Ovary (tissue), 3 donors: ENCODE measurements at regions not wholly inside any gene's neighbourhood (a gene's known extent, or its start where the extent isn't known, plus 50 kb on each side); places are given as distances from the start of the nearest gene placed in this dataset.

Experiments used
- EP300 ChIP-seq: sonication (generic); formaldehyde crosslinking; IDR thresholded peaks from one replicate; pipeline ENCODE4 v1.6.1; 2017; ENCODE audit warnings: antibody characterized with exemption
- POLR2A ChIP-seq: fragments of 450-650 bp; IDR thresholded peaks from one replicate; pipeline ENCODE4 v1.6.1; 2017; ENCODE audit warnings: antibody characterized with exemption, mild to moderate bottlenecking, moderate library complexity
- TF ChIP-seq, protein P1 (sequence below), 3 donors: fragments of 450-650 bp in 2 of 3; fragments of 200-600 bp in 1 of 3; IDR thresholded peaks; one replicate each; pipeline versions ENCODE4 v1.5.1 to v1.8.0; 2016 to 2022; ENCODE audit warnings: antibody characterized with exemption in 3 of 3, mild to moderate bottlenecking in 1 of 3
- donor health status: DM: no; HTN: no; CAD: no.

DNA sequence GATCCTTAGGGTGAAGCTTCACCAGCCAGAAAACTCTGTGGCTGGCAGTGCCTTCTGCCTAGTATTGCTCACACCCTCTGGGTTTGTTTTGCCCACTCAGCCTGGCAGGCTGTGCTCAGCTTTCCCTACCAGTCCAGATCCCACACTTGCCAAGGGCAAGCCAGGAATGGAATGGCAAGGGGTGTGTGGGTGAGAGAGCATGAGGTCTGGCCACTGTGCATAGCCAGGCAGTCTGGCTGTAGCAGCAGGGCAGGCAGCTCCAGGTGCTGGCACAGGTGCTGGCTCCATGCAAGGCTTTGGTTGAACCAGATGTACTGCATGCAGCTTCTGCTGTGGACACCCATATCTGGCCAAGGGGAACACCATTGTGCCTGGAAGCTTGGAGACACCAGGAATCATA lies 1720.3 kb downstream of the HACE1 start:
- TF ChIP-seq, protein P1, sequence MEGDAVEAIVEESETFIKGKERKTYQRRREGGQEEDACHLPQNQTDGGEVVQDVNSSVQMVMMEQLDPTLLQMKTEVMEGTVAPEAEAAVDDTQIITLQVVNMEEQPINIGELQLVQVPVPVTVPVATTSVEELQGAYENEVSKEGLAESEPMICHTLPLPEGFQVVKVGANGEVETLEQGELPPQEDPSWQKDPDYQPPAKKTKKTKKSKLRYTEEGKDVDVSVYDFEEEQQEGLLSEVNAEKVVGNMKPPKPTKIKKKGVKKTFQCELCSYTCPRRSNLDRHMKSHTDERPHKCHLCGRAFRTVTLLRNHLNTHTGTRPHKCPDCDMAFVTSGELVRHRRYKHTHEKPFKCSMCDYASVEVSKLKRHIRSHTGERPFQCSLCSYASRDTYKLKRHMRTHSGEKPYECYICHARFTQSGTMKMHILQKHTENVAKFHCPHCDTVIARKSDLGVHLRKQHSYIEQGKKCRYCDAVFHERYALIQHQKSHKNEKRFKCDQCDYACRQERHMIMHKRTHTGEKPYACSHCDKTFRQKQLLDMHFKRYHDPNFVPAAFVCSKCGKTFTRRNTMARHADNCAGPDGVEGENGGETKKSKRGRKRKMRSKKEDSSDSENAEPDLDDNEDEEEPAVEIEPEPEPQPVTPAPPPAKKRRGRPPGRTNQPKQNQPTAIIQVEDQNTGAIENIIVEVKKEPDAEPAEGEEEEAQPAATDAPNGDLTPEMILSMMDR (IDR thresholded peaks at IDR 0.05) = no peak
- TF ChIP-seq EP300 = no peak
- TF ChIP-seq POLR2A = no peak
